Activated CD8-positive, alpha-beta memory T cell treated with anti-CD3 and anti-CD28 coated beads, Interleukin-2, amount 50 U/mL, for 4 hours (primary cell): ENCODE measurements at regions not wholly inside any gene's neighbourhood (a gene's known extent, or its start where the extent isn't known, plus 50 kb on each side); places are given as distances from the start of the nearest gene placed in this dataset.

Experiments
- DNase-seq: peaks from one replicate; pipeline ENCODE4 v3.0.0-alpha.2; 2020

GRCh38 chr5:56360816-56361215 is 127.7 kb upstream of the ANKRD55 start:
- DNase-seq: no peak

- no peak for DNase-seq
Observed at GRCh38 chr5:56359809-56360685, 126.9 kb upstream of the ANKRD55 start.

DNA sequence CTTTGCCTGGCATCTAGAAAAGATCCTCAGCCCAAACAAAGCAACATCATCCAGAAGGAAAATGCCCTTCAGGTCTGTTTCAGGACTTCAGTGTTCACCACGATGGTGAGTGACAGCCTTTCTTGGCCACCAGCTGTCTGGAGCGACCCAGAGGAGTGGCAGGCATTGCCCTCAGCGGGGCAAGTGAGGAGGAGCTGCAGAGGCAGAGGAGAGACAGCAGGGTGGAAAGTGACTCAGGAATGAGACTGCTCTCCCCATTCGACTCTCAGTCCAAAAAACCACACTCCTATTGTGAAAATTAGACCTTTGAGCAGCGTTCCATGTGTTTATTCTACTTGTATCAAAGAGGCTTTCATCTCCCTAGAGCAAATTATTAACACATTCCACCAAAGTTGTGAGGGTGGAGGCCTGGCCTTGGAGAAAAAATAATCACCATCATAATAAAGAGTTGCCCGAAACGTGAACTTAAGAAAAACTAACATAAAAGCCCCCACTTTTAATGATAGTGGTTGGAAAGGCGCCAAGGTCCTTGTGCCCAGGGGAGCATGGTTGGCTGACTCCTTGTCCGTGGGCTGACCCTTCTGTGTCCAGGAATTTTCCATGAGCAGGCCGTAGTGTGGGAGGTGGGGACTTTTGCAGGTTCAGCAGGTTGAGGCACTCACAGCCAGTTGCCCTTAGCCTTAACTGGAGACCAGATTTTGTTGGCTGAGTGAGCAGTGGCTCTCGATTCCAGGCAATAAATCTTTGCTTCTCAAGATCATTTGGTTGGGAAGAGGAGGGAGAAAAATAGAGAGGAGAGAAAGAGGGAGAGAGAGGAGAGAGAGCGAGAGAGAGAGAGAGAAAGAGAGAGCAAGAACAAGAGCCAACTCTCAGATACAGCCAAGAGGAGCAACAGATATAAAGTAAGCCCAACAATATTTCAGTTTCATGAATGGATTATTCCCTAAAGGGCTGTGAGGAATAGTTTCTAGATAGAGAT is 125.9 kb upstream of the ANKRD55 start:
- no peak for DNase-seq

DNA sequence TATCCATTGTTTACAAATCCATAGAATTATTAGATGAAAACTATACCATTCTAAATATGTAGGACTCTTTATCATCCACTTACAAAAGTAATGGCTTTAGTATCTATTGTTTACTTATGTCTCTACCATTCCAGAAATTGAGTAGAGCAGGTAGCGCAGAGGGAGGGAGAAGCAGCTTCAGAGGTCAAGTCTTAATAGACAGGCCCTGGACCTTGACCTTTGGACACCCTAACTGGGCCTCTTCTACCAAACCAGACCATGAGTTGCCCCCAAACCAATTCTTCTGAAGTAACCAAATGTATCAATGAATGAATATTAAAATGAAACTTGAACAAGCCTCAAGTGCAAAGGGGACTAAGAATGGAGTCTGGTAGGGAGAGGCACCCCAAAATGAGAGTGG is 124.9 kb upstream of the ANKRD55 start:
- no peak for DNase-seq

GRCh38 chr5:56357426-56357825 is 124.3 kb upstream of the ANKRD55 start:
- no peak for DNase-seq

- no peak for DNase-seq
Observed at GRCh38 chr5:56356836-56357160, 123.7 kb upstream of the ANKRD55 start.

DNA sequence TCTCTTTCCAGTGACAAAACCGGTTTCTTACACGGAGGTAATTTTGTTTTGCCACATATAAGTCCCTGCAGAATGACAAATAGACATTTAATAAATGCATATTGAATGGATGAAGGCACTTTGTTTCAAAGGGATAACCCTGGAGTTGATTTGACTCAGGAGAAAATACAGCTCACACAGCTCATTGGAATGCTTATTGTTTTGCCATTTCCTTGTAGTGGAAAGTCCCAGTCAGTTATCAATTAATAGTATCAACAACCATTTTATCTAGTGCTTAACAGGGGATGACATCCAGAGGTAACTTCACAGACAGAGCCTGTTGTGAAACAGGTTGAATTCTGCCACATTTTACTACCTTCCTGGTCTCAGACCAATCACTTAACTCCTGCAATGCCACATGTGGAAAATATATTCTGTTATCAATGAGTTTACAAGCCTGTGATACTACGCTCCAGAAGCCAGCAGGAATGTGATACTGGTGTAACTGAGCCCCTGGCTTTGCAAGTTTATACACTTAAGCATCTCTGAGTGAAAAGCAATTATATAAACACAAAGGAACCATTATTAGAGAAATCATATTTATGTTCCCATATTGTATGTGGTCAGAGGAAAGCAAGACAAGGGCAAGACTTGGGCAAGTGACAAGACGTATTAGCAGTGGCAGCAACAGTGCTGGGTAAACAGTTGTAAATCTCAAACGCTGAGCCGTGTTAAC is 123.1 kb upstream of the ANKRD55 start:
- no peak for DNase-seq

GRCh38 chr5:56354836-56355235 is 121.7 kb upstream of the ANKRD55 start:
- DNase-seq: no peak

DNA sequence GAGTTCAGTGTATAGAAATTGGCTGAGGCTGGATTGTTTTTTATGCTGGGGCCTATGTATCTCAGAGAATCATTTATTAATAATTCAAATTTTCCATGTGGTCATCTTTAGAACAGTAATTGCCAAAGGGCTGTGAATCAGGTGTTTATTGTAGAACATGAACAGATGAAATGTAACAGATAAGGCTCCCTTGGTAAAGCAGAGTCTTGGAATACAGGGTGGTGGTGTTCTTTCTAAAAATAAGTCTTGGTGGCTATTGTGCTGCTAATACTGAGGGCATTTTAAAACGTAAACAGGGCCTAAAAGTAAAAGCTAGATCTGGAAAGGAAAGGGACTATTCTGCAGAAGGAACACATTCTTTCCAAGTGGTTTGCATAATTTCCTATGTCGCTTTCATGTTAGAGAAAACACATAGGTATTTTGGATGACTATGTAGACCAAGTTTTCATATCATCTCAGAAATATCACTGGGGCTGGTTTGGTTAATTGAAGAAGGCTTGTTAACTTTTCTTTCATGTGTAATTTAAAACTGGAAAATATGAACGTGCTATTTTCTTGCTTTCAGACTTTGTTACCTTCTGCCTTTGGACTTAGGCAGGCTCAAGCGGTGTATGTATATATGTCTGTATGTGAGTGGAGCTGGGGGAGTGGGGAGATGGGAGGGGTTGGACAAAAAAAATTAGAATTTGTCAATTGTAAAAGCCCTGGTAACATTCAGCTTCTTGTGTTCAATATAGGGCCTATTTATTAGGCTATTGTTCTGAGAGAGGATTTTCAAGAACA is 119.9 kb upstream of the ANKRD55 start:
- DNase-seq: no peak

DNA sequence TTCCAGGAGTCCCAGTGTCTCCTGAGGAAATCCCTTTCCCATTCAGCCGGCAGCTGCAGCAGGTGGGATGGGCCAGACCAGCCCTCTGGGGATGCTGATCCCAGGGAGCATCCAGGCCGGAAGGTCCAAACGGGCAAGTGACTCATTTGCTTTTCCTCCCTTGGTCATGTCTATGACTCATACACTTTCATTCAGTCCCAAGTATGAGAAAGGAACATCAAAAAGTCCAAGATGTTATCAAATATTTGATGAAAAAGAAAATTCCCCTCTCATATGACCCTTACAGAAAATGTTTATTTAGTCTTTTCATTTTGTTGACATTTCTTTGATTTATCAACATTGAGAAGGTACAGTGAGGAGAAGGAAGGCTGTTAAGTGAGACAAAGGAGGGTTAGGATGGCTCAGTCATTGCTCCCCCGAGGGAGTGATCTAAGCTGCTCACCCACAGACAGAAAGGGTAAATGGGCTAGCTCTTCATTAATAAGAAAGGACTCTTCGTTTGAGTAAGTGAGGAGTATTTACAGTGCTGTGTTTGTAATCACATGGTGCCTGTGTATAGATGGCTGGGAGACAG is 117.6 kb upstream of the ANKRD55 start:
- DNase-seq: no peak

- DNase-seq: no peak
Observed at GRCh38 chr5:56350011-56350596, 117.0 kb upstream of the ANKRD55 start.

DNA sequence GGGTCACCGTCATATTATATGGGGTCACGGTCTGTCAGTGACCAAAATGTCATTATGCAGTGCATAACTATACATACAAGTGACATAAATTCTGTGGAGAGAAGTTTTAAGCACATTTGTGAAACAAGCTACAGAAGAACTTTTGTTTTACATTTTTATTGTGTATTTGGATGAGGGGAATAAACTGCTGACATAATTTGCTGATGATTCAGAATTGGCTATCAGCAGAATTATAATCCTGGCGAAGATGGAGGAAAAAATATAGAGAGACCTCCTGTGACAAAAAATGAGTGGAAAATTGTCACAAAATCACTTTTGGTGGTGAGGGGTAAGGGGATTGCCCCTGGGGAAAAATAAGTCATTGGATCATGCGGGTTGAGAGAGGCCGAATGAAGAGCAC is 116.3 kb upstream of the ANKRD55 start:
- DNase-seq: no peak

GRCh38 chr5:56346741-56347535 is 113.8 kb upstream of the ANKRD55 start:
- DNase-seq: no peak

DNA sequence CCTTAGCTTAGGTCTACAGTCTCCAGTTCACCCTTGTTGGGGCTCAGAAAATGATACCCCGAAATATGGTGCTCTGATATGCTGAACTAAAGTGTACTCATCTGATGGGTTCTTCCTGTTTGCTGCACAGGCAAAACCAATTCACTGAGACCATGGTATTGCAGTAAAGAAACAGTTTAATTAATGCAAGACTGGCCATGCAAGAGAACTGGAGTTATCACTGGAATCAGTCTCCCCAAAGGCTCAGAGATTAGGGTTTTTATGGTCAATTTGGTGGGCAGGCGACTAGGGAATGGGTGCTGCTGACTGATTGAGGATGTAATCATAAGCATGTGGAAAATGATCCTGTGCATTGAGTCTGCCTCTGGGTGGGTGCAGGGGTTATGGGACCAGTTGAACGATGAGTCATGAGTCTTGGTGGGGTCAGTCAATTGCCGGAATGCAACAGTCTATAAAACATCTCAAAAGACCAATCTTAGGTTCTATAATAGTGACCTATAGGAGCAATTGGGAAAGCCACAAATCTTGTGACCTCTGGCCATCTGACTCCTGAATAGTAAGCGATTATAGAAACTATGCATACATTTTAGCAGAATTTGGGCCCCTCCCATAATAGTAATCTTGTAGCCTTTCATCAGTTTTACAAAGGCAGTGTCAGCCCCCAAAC is 113.0 kb upstream of the ANKRD55 start:
- no peak for DNase-seq

GRCh38 chr5:56345352-56345751 is 112.2 kb upstream of the ANKRD55 start:
- no peak for DNase-seq

DNA sequence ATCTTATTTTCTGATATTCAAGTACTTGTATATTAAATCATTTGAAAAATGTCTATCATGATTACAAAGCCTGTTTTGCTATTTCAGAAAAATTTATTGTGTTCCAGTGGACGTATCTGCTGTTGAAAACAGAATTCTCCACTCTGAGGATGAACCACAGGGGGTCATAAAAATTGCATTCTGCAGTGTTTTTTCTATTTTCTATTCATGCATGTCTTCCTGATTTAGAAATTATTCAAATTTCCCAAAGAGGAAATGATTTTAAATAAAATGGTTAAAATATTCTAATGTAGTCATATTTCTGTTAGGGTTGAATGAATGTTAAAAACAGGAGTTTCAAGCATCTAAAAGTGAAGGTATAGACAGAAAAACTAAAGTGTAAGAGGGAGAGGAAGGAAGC is 111.5 kb upstream of the ANKRD55 start:
- no peak for DNase-seq

DNA sequence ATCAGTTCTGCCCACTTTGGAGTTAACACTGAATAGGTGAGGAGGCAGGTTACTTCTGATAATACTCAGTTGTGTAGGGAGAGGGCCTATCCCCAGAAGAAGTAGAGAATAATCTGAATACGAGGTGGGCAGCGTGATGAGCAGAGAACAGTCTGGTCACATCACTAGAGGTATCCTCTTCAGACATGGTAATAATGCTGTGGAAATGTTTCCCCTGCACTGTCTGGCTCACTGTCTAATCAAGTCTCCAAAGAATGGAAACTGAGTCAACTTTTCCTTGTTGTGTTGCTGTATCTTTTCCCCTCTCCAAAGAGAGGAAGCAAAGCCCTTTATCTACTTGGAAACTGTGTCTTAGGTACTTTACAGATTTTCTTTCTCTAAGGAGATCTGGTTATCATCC is 110.9 kb upstream of the ANKRD55 start:
- no peak for DNase-seq

- no peak for DNase-seq
Observed at GRCh38 chr5:56342616-56343015, 109.5 kb upstream of the ANKRD55 start.

DNA sequence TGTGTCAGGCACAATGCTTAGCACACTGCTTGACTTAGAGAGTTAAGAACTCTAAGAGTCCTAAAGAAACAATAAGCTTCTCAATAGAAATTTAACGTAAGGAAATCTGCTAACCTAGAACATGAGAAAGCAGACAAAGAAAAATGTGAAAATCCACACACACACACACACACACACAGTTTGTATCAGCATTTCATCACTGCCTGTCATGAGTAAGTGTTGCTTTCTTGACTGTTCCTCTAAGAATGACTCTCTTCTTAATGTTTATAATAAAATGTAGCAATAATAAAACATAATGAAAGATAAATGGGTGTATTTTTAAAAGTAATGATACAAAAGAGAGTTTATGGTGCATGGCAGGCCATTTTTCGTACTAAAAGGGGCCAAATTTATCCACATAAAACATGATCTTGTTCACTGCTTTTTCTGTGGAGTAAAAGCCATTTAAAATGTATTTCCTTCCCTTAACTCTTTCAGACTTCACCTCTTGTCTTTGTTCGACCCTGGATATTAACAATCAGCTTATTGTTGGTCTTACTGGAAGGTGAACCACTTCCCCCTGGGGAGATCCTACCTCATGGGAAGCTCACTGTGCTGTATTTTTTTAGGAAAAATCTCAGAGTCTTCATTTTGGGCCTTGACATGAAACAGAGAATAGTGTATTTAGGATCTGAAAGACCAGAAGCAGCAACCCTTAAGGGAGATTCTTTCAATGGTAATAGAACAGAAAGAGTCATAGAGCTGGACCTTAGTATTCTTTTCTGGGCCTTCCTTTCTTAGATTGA is 107.3 kb upstream of the ANKRD55 start:
- DNase-seq: no peak
